ENCODE measurements at regions not wholly inside any gene's neighbourhood (a gene's known extent, or its start where the extent isn't known, plus 50 kb on each side); places are given as distances from the start of the nearest gene placed in this dataset.

GRCh38 chr1:208807446-208808127 lies 563.4 kb upstream of the PLXNA2 start:
- no peak for DNase-seq

- no peak for DNase-seq
Measured at GRCh38 chr1:208808301-208808700, 564.1 kb upstream of the PLXNA2 start.

- no peak for DNase-seq
Measured at GRCh38 chr1:208809876-208810275, 565.7 kb upstream of the PLXNA2 start.

- no peak for DNase-seq
Measured at GRCh38 chr1:208818770-208819445, 574.7 kb upstream of the PLXNA2 start.

- DNase-seq: no peak
Measured at GRCh38 chr1:208820580-208821212, 576.5 kb upstream of the PLXNA2 start.

GRCh38 chr1:208821939-208822338 lies 577.8 kb upstream of the PLXNA2 start:
- no peak for DNase-seq

GRCh38 chr1:208825300-208825699 lies 581.1 kb upstream of the PLXNA2 start:
- DNase-seq: no peak

GRCh38 chr1:208829595-208829994 lies 585.4 kb upstream of the PLXNA2 start:
- DNase-seq: no peak

GRCh38 chr1:208834381-208835096 lies 590.4 kb upstream of the PLXNA2 start:
- no peak for DNase-seq

GRCh38 chr1:208835097-208835463 lies 590.9 kb upstream of the PLXNA2 start:
- no peak for DNase-seq

GRCh38 chr1:208835781-208836180 lies 591.6 kb upstream of the PLXNA2 start:
- DNase-seq: no peak

- peak; percentile 65 for DNase-seq
Measured at GRCh38 chr1:208837242-208837641, 593.1 kb upstream of the PLXNA2 start.

- no peak for DNase-seq
Measured at GRCh38 chr1:208841436-208841835, 597.3 kb upstream of the PLXNA2 start.

- no peak for DNase-seq
Measured at GRCh38 chr1:208842451-208842850, 598.3 kb upstream of the PLXNA2 start.

- DNase-seq: no peak
Measured at GRCh38 chr1:208844158-208844557, 600.0 kb upstream of the PLXNA2 start.

GRCh38 chr1:208848854-208849253 lies 604.7 kb upstream of the PLXNA2 start:
- no peak for DNase-seq

GRCh38 chr1:208850442-208850841 lies 606.3 kb upstream of the PLXNA2 start:
- no peak for DNase-seq

- DNase-seq: no peak
Measured at GRCh38 chr1:208851366-208851765, 607.2 kb upstream of the PLXNA2 start.

GRCh38 chr1:208852911-208853310 lies 608.7 kb upstream of the PLXNA2 start:
- DNase-seq: no peak

- no peak for DNase-seq
Measured at GRCh38 chr1:208855403-208855802, 611.2 kb upstream of the PLXNA2 start.

- no peak for DNase-seq
Measured at GRCh38 chr1:208857465-208857864, 613.3 kb upstream of the PLXNA2 start.

GRCh38 chr1:208858738-208859137 lies 614.6 kb upstream of the PLXNA2 start:
- no peak for DNase-seq

- DNase-seq: no peak
Measured at GRCh38 chr1:208864366-208864965, 620.3 kb upstream of the PLXNA2 start.

All from COR-L47 (cell line).